ENCODE measurements at regions not wholly inside any gene's neighbourhood (a gene's known extent, or its start where the extent isn't known, plus 50 kb on each side); places are given as distances from the start of the nearest gene placed in this dataset.

- 87% methylated on average over 3 of the region's 3 CpGs for WGBS (ENCODE audit: missing lambda C conversion rate)
- TF ChIP-seq PHF8 (IDR thresholded peaks at IDR 0.05; ENCODE audit: borderline replicate concordance, low read depth) = no peak
- TF ChIP-seq EHMT2 (IDR thresholded peaks at IDR 0.05; ENCODE audit: low read depth) = no peak
- TF ChIP-seq POLR2A (IDR thresholded peaks at IDR 0.05; ENCODE audit: low read length) = no peak
- no peak for TF ChIP-seq HDAC2 (IDR thresholded peaks at IDR 0.05)
- no peak for TF ChIP-seq HOXB13 (CRISPR knock-in tag; IDR thresholded peaks at IDR 0.05; ENCODE audit: low read depth)
- TF ChIP-seq E2F6 (IDR thresholded peaks at IDR 0.05; ENCODE audit: borderline replicate concordance, low read depth) = no peak
- TF ChIP-seq NFE2L2 (conservative IDR thresholded peaks at IDR 0.05; ENCODE audit: low read length) = no peak
- TF ChIP-seq ESRRA (IDR thresholded peaks at IDR 0.05; ENCODE audit: borderline replicate concordance, low read length) = no peak
- TF ChIP-seq SREBF2 (IDR thresholded peaks at IDR 0.05) = no peak
- no peak for TF ChIP-seq NR3C1 (IDR thresholded peaks at IDR 0.05)
- TF ChIP-seq, protein P1, sequence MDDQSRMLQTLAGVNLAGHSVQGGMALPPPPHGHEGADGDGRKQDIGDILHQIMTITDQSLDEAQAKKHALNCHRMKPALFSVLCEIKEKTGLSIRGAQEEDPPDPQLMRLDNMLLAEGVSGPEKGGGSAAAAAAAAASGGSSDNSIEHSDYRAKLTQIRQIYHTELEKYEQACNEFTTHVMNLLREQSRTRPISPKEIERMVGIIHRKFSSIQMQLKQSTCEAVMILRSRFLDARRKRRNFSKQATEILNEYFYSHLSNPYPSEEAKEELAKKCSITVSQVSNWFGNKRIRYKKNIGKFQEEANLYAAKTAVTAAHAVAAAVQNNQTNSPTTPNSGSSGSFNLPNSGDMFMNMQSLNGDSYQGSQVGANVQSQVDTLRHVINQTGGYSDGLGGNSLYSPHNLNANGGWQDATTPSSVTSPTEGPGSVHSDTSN (IDR thresholded peaks at IDR 0.05) = no peak
- no peak for TF ChIP-seq RCOR1 (IDR thresholded peaks at IDR 0.05; ENCODE audit: low read depth, low read length)
- TF ChIP-seq JUNB (IDR thresholded peaks at IDR 0.05) = no peak
- no peak for TF ChIP-seq KDM1A (IDR thresholded peaks at IDR 0.05; ENCODE audit: low read depth)
- no peak for TF ChIP-seq RNF2 (IDR thresholded peaks at IDR 0.05; ENCODE audit: borderline replicate concordance, low read depth)
- TF ChIP-seq ZC3H11A (IDR thresholded peaks at IDR 0.05) = no peak
- no peak for TF ChIP-seq MAFK (IDR thresholded peaks at IDR 0.05; ENCODE audit: partially characterized antibody)
- no peak for TF ChIP-seq MYC (IDR thresholded peaks at IDR 0.05; ENCODE audit: borderline replicate concordance, low read length)
- ChIA-PET CTCF (interaction anchor here (1.1 to 2.9 kb wide), 3 partner anchors 15 to 167 kb away, joined by 3 to 14 read pairs (median 3); no protein-coding TSS in a partner anchor), POLR2A (interaction anchor here (2.2 kb wide), 1 partner anchor 111 kb away, joined by 10 read pairs; the partner anchor contains the start of gene ATF3)
- Histone ChIP-seq H3K27ac (no peak overlapping the region), H3K4me1 (peaks cover 8% of the 10 kb centered on the region; the same call in 1 of the 3 replicates), H3K9me3 (no peaks in the 10 kb centered on the region), H3K4me2 (no peak overlapping the region), H3K4me3 (no peak overlapping the region)
- DNase-seq (ENCODE audit: low read depth in 1 of 2, low spot score in 1 of 2) (no peak), FAIRE-seq (no peak), ATAC-seq (no peak)
These were observed 64.8 kb downstream of the NENF start for GRCh38 chr1:212497553-212497952.

- H3K4me2 ChIP-seq = no peak overlapping the region
- WGBS (ENCODE audit: missing lambda C conversion rate) = 67% methylated on average over 9 of the region's 9 CpGs
- peak overlapping the region in 1 of 2 experiments; percentile 33; a peak in 2 of 6 replicates for H3K27ac ChIP-seq
- ChIA-PET CTCF (interaction anchor here (1.1 to 2.9 kb wide), 4 partner anchors 14 to 166 kb away, joined by 3 to 14 read pairs (median 4); no protein-coding TSS in a partner anchor), POLR2A (interaction anchor here (1.0 to 2.2 kb wide), 2 partner anchors 60 to 110 kb away, joined by 3 to 10 read pairs; partner anchors contain the start of gene ATF3)
- no peak overlapping the region for H3K4me3 ChIP-seq
- no peaks in the 10 kb centered on the region for H3K9me3 ChIP-seq
- FAIRE-seq (no peak), DNase-seq (ENCODE audit: low read depth in 1 of 2, low spot score in 1 of 2) (peak in 1 of 2 experiments; percentile 35), ATAC-seq (peak in 1 of 2 experiments; percentile 32; a peak in 2 of 6 replicates)
- peaks cover 8% of the 10 kb centered on the region; the same call in 1 of the 3 replicates for H3K4me1 ChIP-seq
- TF ChIP-seq MAFK (IDR thresholded peaks at IDR 0.05; ENCODE audit: partially characterized antibody) (no peak), E2F6 (IDR thresholded peaks at IDR 0.05; ENCODE audit: borderline replicate concordance, low read depth) (no peak), FOSB (CRISPR knock-in tag; IDR thresholded peaks at IDR 0.05) (no peak), EP300 (IDR thresholded peaks at IDR 0.05) (no peak), GATA3 (IDR thresholded peaks at IDR 0.05; ENCODE audit: borderline replicate concordance) (no peak), KDM1A (IDR thresholded peaks at IDR 0.05; ENCODE audit: low read depth) (no peak), HES2 (IDR thresholded peaks at IDR 0.05) (no peak), MAZ (IDR thresholded peaks at IDR 0.05; ENCODE audit: borderline replicate concordance, low read depth, low read length) (no peak)
These were observed 65.7 kb downstream of the NENF start for GRCh38 chr1:212498283-212499040.

Data from A549 (cell line).